ENCODE measurements at regions not wholly inside any gene's neighbourhood (a gene's known extent, or its start where the extent isn't known, plus 50 kb on each side); places are given as distances from the start of the nearest gene placed in this dataset.

DNA sequence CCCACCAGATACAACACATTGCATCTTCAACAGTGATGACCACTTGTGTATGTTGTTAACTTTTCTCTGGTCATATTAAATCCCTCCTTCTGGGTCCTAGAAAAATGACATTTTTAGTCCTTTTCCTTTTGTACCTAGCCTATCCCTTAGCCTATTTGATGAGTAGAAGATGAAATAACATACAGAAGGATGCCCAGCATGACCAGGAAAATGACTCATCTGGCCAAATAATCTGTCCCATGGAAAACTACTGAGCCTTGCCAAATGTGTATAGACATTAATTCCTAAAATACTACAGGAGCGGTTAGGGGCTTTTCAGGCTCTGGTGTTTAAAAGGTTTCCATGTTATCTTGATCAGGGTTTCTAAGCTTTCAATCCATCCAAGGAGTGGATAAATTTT is 129.0 kb upstream of the KCNIP4 start:
- Histone ChIP-seq H3K36me3 (replicated peaks in 1 of 2) (no peaks in the 10 kb centered on the region), H3K27ac (no peak overlapping the region), H3K4me3 (no peak overlapping the region), H3K9me3 (replicated peaks in 1 of 3) (no peaks in the 10 kb centered on the region), H3K27me3 (no peaks in the 10 kb centered on the region), H3K4me1 (replicated peaks in 1 of 2) (no peaks in the 10 kb centered on the region)
- intact Hi-C loops (cut with DNase I), result no loop called here
- DNase-seq, result no peak
- WGBS, 4 donors, result 74 to 95% (median 89%) methylated on average over 1 of the region's 1 CpG
- TF ChIP-seq, protein P1, sequence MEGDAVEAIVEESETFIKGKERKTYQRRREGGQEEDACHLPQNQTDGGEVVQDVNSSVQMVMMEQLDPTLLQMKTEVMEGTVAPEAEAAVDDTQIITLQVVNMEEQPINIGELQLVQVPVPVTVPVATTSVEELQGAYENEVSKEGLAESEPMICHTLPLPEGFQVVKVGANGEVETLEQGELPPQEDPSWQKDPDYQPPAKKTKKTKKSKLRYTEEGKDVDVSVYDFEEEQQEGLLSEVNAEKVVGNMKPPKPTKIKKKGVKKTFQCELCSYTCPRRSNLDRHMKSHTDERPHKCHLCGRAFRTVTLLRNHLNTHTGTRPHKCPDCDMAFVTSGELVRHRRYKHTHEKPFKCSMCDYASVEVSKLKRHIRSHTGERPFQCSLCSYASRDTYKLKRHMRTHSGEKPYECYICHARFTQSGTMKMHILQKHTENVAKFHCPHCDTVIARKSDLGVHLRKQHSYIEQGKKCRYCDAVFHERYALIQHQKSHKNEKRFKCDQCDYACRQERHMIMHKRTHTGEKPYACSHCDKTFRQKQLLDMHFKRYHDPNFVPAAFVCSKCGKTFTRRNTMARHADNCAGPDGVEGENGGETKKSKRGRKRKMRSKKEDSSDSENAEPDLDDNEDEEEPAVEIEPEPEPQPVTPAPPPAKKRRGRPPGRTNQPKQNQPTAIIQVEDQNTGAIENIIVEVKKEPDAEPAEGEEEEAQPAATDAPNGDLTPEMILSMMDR (IDR thresholded peaks at IDR 0.05), result no peak

DNA sequence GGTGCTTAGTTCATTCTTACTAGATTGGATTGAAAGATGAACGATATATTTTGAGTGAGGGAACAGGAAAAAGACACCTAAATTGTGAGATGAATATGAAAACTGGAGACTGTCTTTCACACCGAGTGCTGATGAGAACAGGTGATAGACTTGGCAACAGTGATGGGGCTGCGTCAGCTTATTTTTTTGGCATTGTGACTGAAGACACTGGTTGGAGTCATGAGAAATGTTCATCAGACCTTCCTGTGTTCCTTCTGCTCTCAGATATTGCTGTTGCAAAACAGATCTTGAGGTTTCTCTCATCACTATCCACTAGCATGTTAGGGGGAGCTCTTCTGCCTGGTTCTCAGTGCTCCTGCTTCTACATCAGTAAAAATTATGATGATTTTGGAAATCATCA is 124.2 kb upstream of the KCNIP4 start:
- Histone ChIP-seq H3K9me3 (replicated peaks in 1 of 3) (no peaks in the 10 kb centered on the region), H3K27ac (no peak overlapping the region), H3K36me3 (replicated peaks in 1 of 2) (no peaks in the 10 kb centered on the region), H3K4me3 (no peak overlapping the region), H3K27me3 (no peaks in the 10 kb centered on the region), H3K4me1 (replicated peaks in 1 of 2) (no peaks in the 10 kb centered on the region)
- intact Hi-C loops (cut with DNase I), result no loop called here
- 72 to 84% (median 74%) methylated on average over 3 of the region's 3 CpGs for whole genome bisulfite sequencing, 4 donors
- TF ChIP-seq, protein P1 (IDR thresholded peaks at IDR 0.05), result no peak
- TF ChIP-seq POLR2A (IDR thresholded peaks at IDR 0.05), result no peak
- DNase-seq, result no peak

DNA sequence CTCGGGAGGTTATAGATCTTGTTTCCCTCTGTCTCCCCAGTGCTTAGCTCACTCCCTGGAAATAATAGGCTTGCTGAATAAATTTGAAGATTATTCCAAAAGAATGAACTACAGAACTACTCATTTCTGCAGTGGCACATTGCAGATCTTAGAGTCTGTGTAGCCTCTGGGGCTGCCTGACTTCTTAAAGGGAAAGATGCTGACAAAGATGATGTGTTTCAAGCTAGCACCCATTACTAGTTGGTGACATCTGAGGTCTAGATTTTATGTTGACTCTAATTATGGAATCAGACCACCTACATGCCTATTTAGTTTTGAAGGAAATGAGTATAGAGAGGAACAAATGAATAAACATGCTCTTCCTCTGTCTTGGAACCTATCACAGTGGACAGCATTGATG is 123.7 kb upstream of the KCNIP4 start:
- Histone ChIP-seq H3K36me3 (replicated peaks in 1 of 2) (no peaks in the 10 kb centered on the region), H3K4me3 (no peak overlapping the region), H3K27ac (no peak overlapping the region), H3K9me3 (replicated peaks in 1 of 3) (no peaks in the 10 kb centered on the region), H3K4me1 (replicated peaks in 1 of 2) (no peaks in the 10 kb centered on the region), H3K27me3 (no peaks in the 10 kb centered on the region)
- WGBS, 4 donors, result 47 to 67% (median 61%) methylated on average over 1 of the region's 1 CpG
- TF ChIP-seq, protein P1 (IDR thresholded peaks at IDR 0.05), result no peak
- no peak for TF ChIP-seq POLR2A (IDR thresholded peaks at IDR 0.05)
- intact Hi-C loops (cut with DNase I), result no loop called here
- no peak for DNase-seq

DNA sequence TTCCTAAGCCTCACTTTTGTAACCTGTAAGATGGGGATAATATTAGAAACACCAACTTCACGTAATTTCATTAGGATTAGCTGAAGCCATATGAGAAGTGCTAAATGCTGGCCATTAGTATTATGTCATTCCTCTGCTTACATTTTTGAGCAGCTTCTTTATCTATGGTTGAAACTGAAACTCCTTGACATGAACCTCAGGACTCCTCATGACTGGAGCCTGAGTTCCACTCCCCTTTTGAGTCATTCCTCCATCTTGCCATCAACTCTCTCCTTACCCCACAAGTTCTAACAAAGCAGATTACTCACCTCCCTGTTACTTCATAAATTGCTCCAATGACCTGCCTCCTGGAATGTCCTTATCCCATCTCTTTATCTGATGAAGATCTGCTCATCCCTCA is 123.2 kb upstream of the KCNIP4 start:
- Histone ChIP-seq H3K27ac (no peak overlapping the region), H3K4me1 (replicated peaks in 1 of 2) (no peaks in the 10 kb centered on the region), H3K9me3 (replicated peaks in 1 of 3) (no peaks in the 10 kb centered on the region), H3K36me3 (replicated peaks in 1 of 2) (no peaks in the 10 kb centered on the region), H3K27me3 (no peaks in the 10 kb centered on the region), H3K4me3 (no peak overlapping the region)
- TF ChIP-seq POLR2A (IDR thresholded peaks at IDR 0.05), result no peak
- TF ChIP-seq, protein P1 (IDR thresholded peaks at IDR 0.05), result no peak
- no peak for DNase-seq
- intact Hi-C loops (cut with DNase I), result no loop called here
- 57 to 80% (median 68%) methylated on average over 1 of the region's 1 CpG for WGBS, 4 donors
